ENCODE measurements at regions not wholly inside any gene's neighbourhood (a gene's known extent, or its start where the extent isn't known, plus 50 kb on each side); places are given as distances from the start of the nearest gene placed in this dataset.

- no peak for DNase-seq (ENCODE audit: low read depth in 2 of 2)
Observed at GRCh38 chr1:101086783-101087182, 61.2 kb upstream of the DPH5 start.

GRCh38 chr1:101081496-101082488, 56.2 kb upstream of the DPH5 start:
- DNase-seq (ENCODE audit: low read depth in 2 of 2) = no peak

GRCh38 chr1:101080859-101081258, 55.3 kb upstream of the DPH5 start:
- DNase-seq (ENCODE audit: low read depth in 2 of 2) = no peak

- DNase-seq (ENCODE audit: low read depth in 2 of 2) = no peak
Observed at GRCh38 chr1:101079341-101079740, 53.8 kb upstream of the DPH5 start.

GRCh38 chr1:101077849-101078248, 52.3 kb upstream of the DPH5 start:
- DNase-seq (ENCODE audit: low read depth in 2 of 2) = no peak

- no peak for DNase-seq (ENCODE audit: low read depth in 2 of 2)
Observed at GRCh38 chr1:101075926-101076325, 50.3 kb upstream of the DPH5 start.

All from stimulated activated CD4-positive, alpha-beta T cell treated with anti-CD3 and anti-CD28 coated beads, Interleukin-1b, Interleukin-23, amount 100 ng/mL, for 1 hour (primary cell).